A673 (cell line): ENCODE measurements at regions not wholly inside any gene's neighbourhood (a gene's known extent, or its start where the extent isn't known, plus 50 kb on each side); places are given as distances from the start of the nearest gene placed in this dataset.

Experiments used
- BruUV-seq: library from RNA; stranded (reverse); fragments of 400-500 nt; replicated peaks from 2 replicates; lab custom pipeline; 2021; lab: Mats Ljungman, UMichigan
- CTCF ChIA-PET: fragments of 300-600 bp; sonication (Branson Sonifier 250); formaldehyde crosslinking; loops from one replicate; lab custom pipeline; 2022; ENCODE audit warnings: antibody characterized with exemption; lab: Charles Lee
- POLR2A ChIA-PET: fragments of 300-600 bp; sonication (Branson Sonifier 250); formaldehyde crosslinking; loops from one replicate; lab custom pipeline; 2022; ENCODE audit warnings: antibody characterized with exemption; ENCODE audit not compliant: low non-redundant PET; lab: Charles Lee
- DNase-seq: peaks from one replicate; pipeline ENCODE4 v3.0.0-alpha.2; 2015; ENCODE audit warnings: low spot score
- H3K27ac ChIP-seq: fragments of 200-600 bp; sonication (generic); 2 replicates; pipeline ENCODE4 v1.5.1; 2016; ENCODE audit warnings: mixed run types, low read depth, mild to moderate bottlenecking, mixed read lengths, antibody characterized with exemption, low read length; ENCODE audit not compliant: poor library complexity, severe bottlenecking
- H3K27me3 ChIP-seq: fragments of 200-600 bp; sonication (generic); replicated peaks from 2 replicates; pipeline ENCODE4 v1.6.1; 2017; ENCODE audit warnings: mixed run types, low read depth, mild to moderate bottlenecking, mixed read lengths, antibody characterized with exemption, low read length; ENCODE audit not compliant: insufficient read depth, poor library complexity
- H3K36me3 ChIP-seq: fragments of 200-600 bp; sonication (generic); 2 replicates; pipeline ENCODE4 v1.6.1; 2016; ENCODE audit warnings: mixed run types, mild to moderate bottlenecking, mixed read lengths, antibody characterized with exemption, low read length; ENCODE audit not compliant: insufficient read depth, poor library complexity, severe bottlenecking
- H3K4me1 ChIP-seq: fragments of 200-600 bp; sonication (generic); 2 replicates; pipeline ENCODE4 v1.6.1; 2017; ENCODE audit warnings: mixed run types, mild to moderate bottlenecking, mixed read lengths, antibody characterized with exemption, low read length; ENCODE audit not compliant: insufficient read depth, poor library complexity, severe bottlenecking
- H3K4me3 ChIP-seq: fragments of 200-600 bp; sonication (generic); 2 replicates; pipeline ENCODE4 v1.5.1; 2016; ENCODE audit warnings: low read depth, mixed run types, mild to moderate bottlenecking, mixed read lengths, low read length; ENCODE audit not compliant: poor library complexity, severe bottlenecking
- H3K9me3 ChIP-seq: fragments of 200-600 bp; sonication (generic); 2 replicates; pipeline ENCODE4 v1.6.1; 2016; ENCODE audit warnings: mixed run types, low read depth, mild to moderate bottlenecking, mixed read lengths, antibody characterized with exemption, low read length; ENCODE audit not compliant: poor library complexity, severe bottlenecking
- EZH2 ChIP-seq: fragments of 200-600 bp; sonication (generic); IDR thresholded peaks from 2 replicates; pipeline ENCODE4 v1.6.1; 2017; ENCODE audit warnings: borderline replicate concordance, low read depth, mild to moderate bottlenecking, mixed read lengths, antibody characterized with exemption, low read length; ENCODE audit not compliant: poor library complexity, severe bottlenecking
- intact Hi-C: fragments of 100-400 bp; cut with micrococcal nuclease; formaldehyde crosslinking; loops from one replicate; pipeline ENCODE4 v1.10.0; 2022; ENCODE audit not compliant: unreplicated experiment
- TF ChIP-seq, protein P1 (sequence below): fragments of 300-800, 200-600 bp; sonication (generic); conservative IDR thresholded peaks from 2 replicates; pipeline ENCODE4 v1.5.1; 2017; ENCODE audit warnings: low read depth, mild to moderate bottlenecking, antibody characterized with exemption, low read length, moderate library complexity, mixed read lengths

DNA sequence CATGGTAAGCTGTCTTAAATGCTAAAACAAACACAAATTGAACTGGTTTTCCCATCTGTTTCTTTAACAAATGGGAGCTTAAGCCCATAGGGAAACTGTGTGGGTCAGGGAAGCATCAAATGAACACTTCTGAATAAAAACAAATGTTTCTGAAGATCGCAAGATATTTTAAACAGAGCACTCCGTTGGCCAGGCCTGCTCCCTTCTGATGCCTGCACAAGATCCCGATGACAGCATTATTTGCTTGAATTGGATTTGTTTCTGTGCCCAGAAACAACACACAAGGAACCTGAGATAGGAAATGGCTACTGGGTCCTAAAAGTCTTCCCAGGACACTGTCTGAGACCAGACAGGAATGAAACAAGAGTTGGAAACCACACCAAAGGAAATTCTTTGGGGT lies 425.8 kb upstream of the ZFHX3 start:
- Histone ChIP-seq H3K36me3 (no peaks in the 10 kb centered on the region), H3K4me3 (no peak overlapping the region), H3K9me3 (no peaks in the 10 kb centered on the region), H3K4me1 (no peaks in the 10 kb centered on the region), H3K27me3 (peaks cover 45% of the 10 kb centered on the region), H3K27ac (no peak overlapping the region)
- intact Hi-C loops, result no loop called here
- BruUV-seq, result no TSS peak
- CTCF ChIA-PET, result no interaction called here
- POLR2A ChIA-PET, result no interaction called here
- TF ChIP-seq, protein P1, sequence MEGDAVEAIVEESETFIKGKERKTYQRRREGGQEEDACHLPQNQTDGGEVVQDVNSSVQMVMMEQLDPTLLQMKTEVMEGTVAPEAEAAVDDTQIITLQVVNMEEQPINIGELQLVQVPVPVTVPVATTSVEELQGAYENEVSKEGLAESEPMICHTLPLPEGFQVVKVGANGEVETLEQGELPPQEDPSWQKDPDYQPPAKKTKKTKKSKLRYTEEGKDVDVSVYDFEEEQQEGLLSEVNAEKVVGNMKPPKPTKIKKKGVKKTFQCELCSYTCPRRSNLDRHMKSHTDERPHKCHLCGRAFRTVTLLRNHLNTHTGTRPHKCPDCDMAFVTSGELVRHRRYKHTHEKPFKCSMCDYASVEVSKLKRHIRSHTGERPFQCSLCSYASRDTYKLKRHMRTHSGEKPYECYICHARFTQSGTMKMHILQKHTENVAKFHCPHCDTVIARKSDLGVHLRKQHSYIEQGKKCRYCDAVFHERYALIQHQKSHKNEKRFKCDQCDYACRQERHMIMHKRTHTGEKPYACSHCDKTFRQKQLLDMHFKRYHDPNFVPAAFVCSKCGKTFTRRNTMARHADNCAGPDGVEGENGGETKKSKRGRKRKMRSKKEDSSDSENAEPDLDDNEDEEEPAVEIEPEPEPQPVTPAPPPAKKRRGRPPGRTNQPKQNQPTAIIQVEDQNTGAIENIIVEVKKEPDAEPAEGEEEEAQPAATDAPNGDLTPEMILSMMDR, result no peak
- no peak for TF ChIP-seq EZH2
- DNase-seq, result no peak

DNA sequence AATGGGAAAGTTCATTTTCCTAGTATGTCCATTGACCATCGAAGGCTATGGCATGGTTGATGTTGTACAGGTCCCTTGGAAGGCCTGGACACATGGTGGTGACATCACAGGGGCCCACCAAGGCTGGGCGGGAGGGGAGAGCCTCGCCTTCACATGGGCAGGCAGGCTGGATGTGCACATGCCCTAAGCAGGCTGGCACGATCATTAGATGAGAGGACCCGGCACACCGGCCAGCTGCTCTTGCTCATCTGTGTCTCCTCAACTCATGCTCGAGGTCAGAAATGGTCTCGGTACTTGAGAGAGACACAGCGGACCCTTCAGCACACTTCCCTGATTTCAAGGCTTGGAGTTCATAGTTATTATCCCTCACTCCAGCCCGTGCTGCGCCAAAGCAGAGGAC lies 416.9 kb upstream of the ZFHX3 start:
- no peaks in the 10 kb centered on the region for H3K36me3 ChIP-seq
- no TSS peak for BruUV-seq
- H3K9me3 ChIP-seq, result no peaks in the 10 kb centered on the region
- intact Hi-C loops, result no loop called here
- ChIA-PET POLR2A (interaction anchor here (0.6 kb wide), 1 partner anchor 54 kb away, joined by 3 read pairs; no protein-coding TSS in a partner anchor), CTCF (no interaction called here)
- H3K4me3 ChIP-seq, result no peak overlapping the region
- no peak for DNase-seq
- no peak for TF ChIP-seq EZH2
- TF ChIP-seq, protein P1, result no peak
- no peak overlapping the region for H3K27ac ChIP-seq
- H3K4me1 ChIP-seq, result no peaks in the 10 kb centered on the region
- H3K27me3 ChIP-seq, result peaks cover 28% of the 10 kb centered on the region

DNA sequence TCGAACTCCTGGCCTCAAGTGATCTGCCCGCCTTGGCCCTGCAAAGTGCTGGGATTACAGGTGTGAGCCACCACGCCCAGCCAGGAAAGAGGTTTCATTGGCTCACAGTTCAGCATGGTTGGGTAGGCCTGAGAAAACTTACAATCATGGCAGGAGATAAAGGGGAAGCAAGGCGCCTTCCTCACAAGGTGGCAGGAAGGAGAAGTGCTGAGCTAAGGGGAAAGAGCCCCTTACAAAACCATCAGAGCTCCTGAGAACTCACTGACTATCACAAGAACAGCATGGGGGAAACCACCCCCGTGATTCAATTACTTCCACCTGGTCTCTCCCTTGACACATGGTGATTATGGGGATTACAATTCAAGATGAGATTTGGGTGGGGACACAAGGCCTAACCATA lies 411.7 kb upstream of the ZFHX3 start:
- Histone ChIP-seq H3K4me1 (no peaks in the 10 kb centered on the region), H3K9me3 (no peaks in the 10 kb centered on the region), H3K36me3 (no peaks in the 10 kb centered on the region), H3K27me3 (peaks cover 15% of the 10 kb centered on the region), H3K4me3 (no peak overlapping the region), H3K27ac (no peak overlapping the region)
- TF ChIP-seq, protein P1, result no peak
- no peak for TF ChIP-seq EZH2
- ChIA-PET POLR2A (no interaction called here), CTCF (no interaction called here)
- no peak for DNase-seq
- intact Hi-C loops, result no loop called here
- no TSS peak for BruUV-seq
